WERI-Rb-1 (cell line): ENCODE measurements at regions not wholly inside any gene's neighbourhood (a gene's known extent, or its start where the extent isn't known, plus 50 kb on each side); places are given as distances from the start of the nearest gene placed in this dataset.

Source experiments
- DNase-seq: peaks from one replicate; pipeline ENCODE4 v3.0.0-alpha.2; 2020
- H3K27ac ChIP-seq: fragments of 250-450 bp; sonication (Bioruptor Pico); 2 replicates; pipeline ENCODE4 v1.5.1; 2020; ENCODE audit warnings: mild to moderate bottlenecking, moderate library complexity
- H3K27me3 ChIP-seq: fragments of 250-450 bp; sonication (Bioruptor Pico); 2 replicates; pipeline ENCODE4 v1.5.1; 2021; ENCODE audit warnings: mild to moderate bottlenecking, low read depth, moderate library complexity; ENCODE audit not compliant: insufficient read depth, severe bottlenecking
- H3K36me3 ChIP-seq: fragments of 250-450 bp; sonication (Bioruptor Pico); 2 replicates; pipeline ENCODE4 v1.5.1; 2020; ENCODE audit warnings: mild to moderate bottlenecking, moderate library complexity
- H3K4me3 ChIP-seq: 2 replicates; pipeline ENCODE4 v1.5.1; 2011; ENCODE audit warnings: low read depth, mild to moderate bottlenecking, control low read depth, low read length
- H3K9me3 ChIP-seq: fragments of 250-450 bp; sonication (Bioruptor Pico); 2 replicates; pipeline ENCODE4 v1.5.1; 2021; ENCODE audit warnings: mild to moderate bottlenecking, moderate library complexity; ENCODE audit not compliant: severe bottlenecking
- TF ChIP-seq, protein P1 (sequence below): IDR thresholded peaks from 2 replicates; pipeline ENCODE4 v1.5.1; 2011; ENCODE audit warnings: low read depth, mild to moderate bottlenecking, control low read depth, inconsistent platforms, low read length

DNA sequence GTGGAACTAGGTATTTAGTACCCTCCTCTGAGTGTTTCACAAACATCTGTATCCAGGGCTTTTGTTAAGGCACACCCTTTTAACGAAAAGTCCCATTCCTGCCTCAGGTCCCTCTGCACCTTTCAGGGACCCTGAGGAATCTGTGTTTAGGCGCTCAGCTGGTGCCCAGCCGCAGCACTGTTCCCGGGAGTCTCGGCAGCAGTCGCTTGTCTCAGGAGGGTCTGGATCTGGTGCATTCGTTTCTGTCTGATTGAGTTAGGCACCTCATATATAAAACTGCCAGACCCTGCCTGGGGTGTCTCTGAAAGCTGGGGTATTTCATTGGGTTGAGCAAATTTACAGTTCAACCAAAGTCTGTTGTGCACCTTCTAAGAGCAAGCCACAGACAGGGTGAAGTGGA, 162.8 kb upstream of the TOPAZ1 start:
- TF ChIP-seq, protein P1, sequence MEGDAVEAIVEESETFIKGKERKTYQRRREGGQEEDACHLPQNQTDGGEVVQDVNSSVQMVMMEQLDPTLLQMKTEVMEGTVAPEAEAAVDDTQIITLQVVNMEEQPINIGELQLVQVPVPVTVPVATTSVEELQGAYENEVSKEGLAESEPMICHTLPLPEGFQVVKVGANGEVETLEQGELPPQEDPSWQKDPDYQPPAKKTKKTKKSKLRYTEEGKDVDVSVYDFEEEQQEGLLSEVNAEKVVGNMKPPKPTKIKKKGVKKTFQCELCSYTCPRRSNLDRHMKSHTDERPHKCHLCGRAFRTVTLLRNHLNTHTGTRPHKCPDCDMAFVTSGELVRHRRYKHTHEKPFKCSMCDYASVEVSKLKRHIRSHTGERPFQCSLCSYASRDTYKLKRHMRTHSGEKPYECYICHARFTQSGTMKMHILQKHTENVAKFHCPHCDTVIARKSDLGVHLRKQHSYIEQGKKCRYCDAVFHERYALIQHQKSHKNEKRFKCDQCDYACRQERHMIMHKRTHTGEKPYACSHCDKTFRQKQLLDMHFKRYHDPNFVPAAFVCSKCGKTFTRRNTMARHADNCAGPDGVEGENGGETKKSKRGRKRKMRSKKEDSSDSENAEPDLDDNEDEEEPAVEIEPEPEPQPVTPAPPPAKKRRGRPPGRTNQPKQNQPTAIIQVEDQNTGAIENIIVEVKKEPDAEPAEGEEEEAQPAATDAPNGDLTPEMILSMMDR: no peak
- no peaks in the 10 kb centered on the region for H3K27me3 ChIP-seq

DNA sequence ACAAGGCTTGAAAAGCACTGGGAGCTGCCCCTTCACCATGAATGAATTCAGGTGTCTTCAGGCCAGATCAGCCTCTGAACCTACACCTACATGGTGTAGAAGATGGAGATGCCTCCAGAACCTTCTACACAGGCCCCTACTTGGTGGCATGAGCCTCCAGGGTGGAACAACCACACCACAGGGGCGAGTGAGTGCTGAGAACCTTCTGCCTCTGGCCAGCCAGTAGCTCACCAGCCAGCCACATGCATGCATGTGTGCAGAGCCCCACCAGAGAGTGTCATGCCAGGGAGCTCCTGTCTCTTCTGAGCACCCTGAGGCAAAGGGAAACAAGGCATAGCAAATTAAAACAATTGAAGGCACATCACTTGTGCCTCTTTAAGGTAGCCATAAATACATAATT, 161.8 kb upstream of the TOPAZ1 start:
- TF ChIP-seq, protein P1: no peak
- H3K27me3 ChIP-seq: no peaks in the 10 kb centered on the region
- H3K9me3 ChIP-seq: no peaks in the 10 kb centered on the region
- no peak for DNase-seq
- no peaks in the 10 kb centered on the region for H3K36me3 ChIP-seq
- H3K4me3 ChIP-seq: no peak overlapping the region
- no peak overlapping the region for H3K27ac ChIP-seq

More for the DNA sequence above, 162.8 kb upstream of the TOPAZ1 start:
- no peak overlapping the region for H3K27ac ChIP-seq
- DNase-seq: no peak
- H3K4me3 ChIP-seq: no peak overlapping the region
- H3K36me3 ChIP-seq: no peaks in the 10 kb centered on the region
- H3K9me3 ChIP-seq: no peaks in the 10 kb centered on the region

DNA sequence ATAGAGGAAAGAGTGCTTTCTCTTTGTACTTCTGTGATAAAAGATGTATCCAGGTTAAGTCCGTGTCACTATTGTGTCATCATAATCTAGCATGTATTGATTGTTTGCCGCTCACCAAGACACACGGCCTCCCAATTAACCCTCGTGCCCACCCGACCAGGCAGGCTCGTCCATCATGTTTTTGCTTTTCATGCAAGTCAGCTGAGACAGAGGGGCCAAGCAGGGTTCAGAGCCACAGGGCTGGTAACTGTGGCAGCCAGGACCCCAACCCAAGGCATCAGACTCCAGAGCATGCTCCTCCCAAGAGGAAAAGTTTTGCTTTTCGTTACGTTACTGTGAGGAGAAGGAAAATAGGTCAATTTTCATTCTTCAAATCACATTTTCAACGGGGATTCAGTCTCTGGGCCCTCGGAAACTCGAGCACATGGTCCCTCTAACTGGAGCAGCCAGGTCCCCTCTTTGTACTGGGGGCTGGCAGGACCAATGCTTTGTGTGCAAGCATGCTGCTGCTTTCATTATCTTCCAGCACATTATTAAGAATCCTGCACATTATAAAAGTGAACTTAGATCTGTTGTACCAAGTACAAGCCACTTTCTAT, 161.1 kb upstream of the TOPAZ1 start:
- Histone ChIP-seq H3K36me3 (no peaks in the 10 kb centered on the region), H3K4me3 (no peak overlapping the region)

DNA sequence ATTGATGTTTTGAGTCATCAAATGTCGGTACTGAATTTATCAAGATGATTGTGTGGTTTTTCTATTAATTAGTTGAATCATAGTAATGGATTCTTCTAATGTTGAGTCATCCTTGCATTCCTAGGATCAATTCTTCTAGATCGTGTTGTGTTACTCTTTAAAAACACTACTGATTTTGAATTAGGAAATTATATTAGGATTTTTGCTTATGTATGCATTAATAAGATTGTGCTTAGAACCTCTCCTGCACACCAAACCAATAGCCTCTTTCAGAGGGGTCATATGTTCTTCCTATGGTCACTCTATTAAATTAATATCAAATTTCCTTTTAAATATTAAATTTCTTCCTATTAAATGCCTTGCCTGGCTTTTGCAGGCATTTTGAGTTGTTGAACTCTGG, 151.7 kb upstream of the TOPAZ1 start:
- H3K9me3 ChIP-seq: no peaks in the 10 kb centered on the region
- H3K27me3 ChIP-seq: peaks cover 5% of the 10 kb centered on the region
- TF ChIP-seq, protein P1: no peak
- H3K4me3 ChIP-seq: no peak overlapping the region
- H3K27ac ChIP-seq: no peak overlapping the region
- H3K36me3 ChIP-seq: no peaks in the 10 kb centered on the region
- DNase-seq: no peak

More for the DNA sequence above, 161.1 kb upstream of the TOPAZ1 start:
- no peak for DNase-seq
- no peaks in the 10 kb centered on the region for H3K27me3 ChIP-seq
- TF ChIP-seq, protein P1: no peak
- no peak overlapping the region for H3K27ac ChIP-seq
- H3K9me3 ChIP-seq: no peaks in the 10 kb centered on the region

DNA sequence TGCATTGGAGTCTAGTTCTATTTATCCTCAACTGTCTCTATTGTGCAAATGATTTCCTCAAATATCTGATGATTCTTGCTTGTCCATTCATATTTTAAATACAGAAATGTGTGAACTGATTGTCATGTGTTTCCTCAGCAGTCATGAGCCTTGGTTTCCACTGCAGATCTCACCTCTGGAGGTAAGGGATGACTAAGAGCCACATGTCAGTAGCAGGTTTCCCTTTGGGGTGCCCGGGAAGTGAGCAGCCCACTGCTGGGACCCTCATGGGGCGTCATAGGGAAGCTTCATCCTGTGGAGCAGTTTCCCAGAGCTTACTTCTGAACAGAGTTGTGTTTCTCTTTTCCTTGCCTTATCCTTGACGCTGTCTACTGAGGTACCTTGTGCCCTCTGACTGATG, 149.2 kb upstream of the TOPAZ1 start:
- TF ChIP-seq, protein P1: no peak

DNA sequence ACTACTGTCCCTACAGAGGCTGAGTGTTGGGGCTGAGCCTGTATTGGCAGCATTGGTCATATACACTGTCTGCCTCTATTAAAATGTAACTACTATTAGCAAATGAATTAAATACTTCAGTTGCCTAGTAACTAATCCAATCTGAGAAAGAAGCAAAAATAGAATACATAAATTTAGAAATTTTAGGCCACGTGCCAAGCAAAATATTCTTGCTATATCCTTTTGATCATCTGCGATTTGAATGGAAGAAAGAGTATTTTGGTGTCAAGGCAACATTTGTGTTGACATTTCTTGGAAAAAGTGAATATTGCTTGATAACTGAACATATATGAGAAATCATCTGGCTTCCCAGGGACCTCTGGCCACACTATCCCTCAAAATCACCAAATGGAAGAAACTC, 148.2 kb upstream of the TOPAZ1 start:
- TF ChIP-seq, protein P1: no peak
- Histone ChIP-seq H3K36me3 (no peaks in the 10 kb centered on the region), H3K27me3 (peaks cover 5% of the 10 kb centered on the region), H3K27ac (no peak overlapping the region), H3K9me3 (no peaks in the 10 kb centered on the region), H3K4me3 (no peak overlapping the region)
- no peak for DNase-seq

More for the DNA sequence above, 149.2 kb upstream of the TOPAZ1 start:
- Histone ChIP-seq H3K36me3 (no peaks in the 10 kb centered on the region), H3K4me3 (no peak overlapping the region), H3K27me3 (peaks cover 5% of the 10 kb centered on the region), H3K27ac (no peak overlapping the region), H3K9me3 (no peaks in the 10 kb centered on the region)
- no peak for DNase-seq
